GM12892 (cell line): ENCODE measurements at regions not wholly inside any gene's neighbourhood (a gene's known extent, or its start where the extent isn't known, plus 50 kb on each side); places are given as distances from the start of the nearest gene placed in this dataset.

Source experiments
- POLR2A ChIP-seq: IDR thresholded peaks from 2 replicates; pipeline ENCODE4 v1.6.1; 2011; ENCODE audit warnings: low read depth, low read length, control low read depth
- POLR2AphosphoS5 ChIP-seq: IDR thresholded peaks from 2 replicates; pipeline ENCODE4 v1.6.1; 2011; ENCODE audit warnings: low read depth, low read length, control low read depth
- TAF1 ChIP-seq: IDR thresholded peaks from 2 replicates; pipeline ENCODE4 v1.6.1; 2011; ENCODE audit warnings: low read depth, mild to moderate bottlenecking, control low read depth, low read length, borderline replicate concordance

GRCh38 chr2:44104855-44105271 is 63.8 kb upstream of the PPM1B start:
- TF ChIP-seq POLR2A, result no peak
- TF ChIP-seq POLR2AphosphoS5, result no peak
- no peak for TF ChIP-seq TAF1
